PC-9 (cell line): ENCODE measurements at regions not wholly inside any gene's neighbourhood (a gene's known extent, or its start where the extent isn't known, plus 50 kb on each side); places are given as distances from the start of the nearest gene placed in this dataset.
"Not testable (repeated sequence)": the region's sequence is repeated elsewhere in the genome, so short reads cannot be mapped to it uniquely, and the experiment has no call there.

Source experiments
- BruUV-seq: library from RNA; stranded (reverse); fragments of 400-500 nt; replicated peaks from 2 replicates; lab custom pipeline; 2021; lab: Mats Ljungman, UMichigan
- CTCF ChIA-PET: fragments of 300-600 bp; sonication (Branson Sonifier 250); formaldehyde crosslinking; loops from one replicate; lab custom pipeline; 2022; ENCODE audit warnings: antibody characterized with exemption; lab: Charles Lee
- POLR2A ChIA-PET: fragments of 300-600 bp; sonication (Branson Sonifier 250); formaldehyde crosslinking; loops from one replicate; lab custom pipeline; 2022; ENCODE audit warnings: antibody characterized with exemption; ENCODE audit not compliant: unreplicated experiment; lab: Charles Lee
- DNase-seq, 2 experiments: peaks; one replicate each; pipeline versions ENCODE4 v3.0.0 to v3.0.0-alpha.2; 2015 to 2022; ENCODE audit warnings: mixed read lengths in 1 of 2
- H2AFZ ChIP-seq: fragments of 200-600 bp; sonication (generic); 2 replicates; pipeline ENCODE4 v1.8.1; 2017; ENCODE audit warnings: antibody characterized with exemption
- H3F3A ChIP-seq: fragments of 200-600 bp; sonication (generic); 2 replicates; pipeline ENCODE4 v1.8.1; 2017; ENCODE audit warnings: antibody characterized with exemption, mild to moderate bottlenecking, low read depth; ENCODE audit not compliant: insufficient read depth
- H3K27ac ChIP-seq: fragments of 200-600 bp; sonication (generic); 2 replicates; pipeline ENCODE4 v1.6.1; 2016; ENCODE audit warnings: mixed run types
- H3K27me3 ChIP-seq: fragments of 200-600 bp; sonication (generic); 2 replicates; pipeline ENCODE4 v1.6.1; 2016; ENCODE audit warnings: low read depth, mixed run types; ENCODE audit not compliant: insufficient read depth
- H3K36me3 ChIP-seq: fragments of 200-600 bp; sonication (generic); 2 replicates; pipeline ENCODE4 v1.6.1; 2016; ENCODE audit warnings: low read depth, mixed run types
- H3K4me1 ChIP-seq: fragments of 200-600 bp; sonication (generic); replicated peaks from 2 replicates; pipeline ENCODE4 v1.6.1; 2016; ENCODE audit warnings: mixed run types; ENCODE audit not compliant: insufficient read depth
- H3K4me2 ChIP-seq: fragments of 200-600 bp; sonication (generic); 2 replicates; pipeline ENCODE4 v1.6.1; 2017; ENCODE audit warnings: mixed run types
- H3K4me3 ChIP-seq: fragments of 200-600 bp; sonication (generic); 2 replicates; pipeline ENCODE4 v1.6.1; 2016; ENCODE audit warnings: mixed run types
- H3K79me2 ChIP-seq: fragments of 200-600 bp; sonication (generic); 2 replicates; pipeline ENCODE4 v1.6.1; 2017; ENCODE audit warnings: low read depth, mixed run types
- H3K9me2 ChIP-seq: fragments of 200-600 bp; sonication (generic); 2 replicates; pipeline ENCODE4 v1.8.1; 2017; ENCODE audit warnings: mild to moderate bottlenecking; ENCODE audit not compliant: insufficient read depth
- H3K9me3 ChIP-seq: fragments of 200-600 bp; sonication (generic); 2 replicates; pipeline ENCODE4 v1.8.1; 2016; ENCODE audit warnings: low read depth; ENCODE audit not compliant: insufficient read depth
- H4K20me1 ChIP-seq: fragments of 200-600 bp; sonication (generic); 2 replicates; pipeline ENCODE4 v1.8.1; 2017; ENCODE audit not compliant: insufficient read depth
- EZH2 ChIP-seq: fragments of 200-600 bp; sonication (generic); IDR thresholded peaks from 2 replicates; pipeline ENCODE4 v1.8.0; 2017; ENCODE audit warnings: antibody characterized with exemption, low read depth
- intact Hi-C: fragments of 100-400 bp; cut with micrococcal nuclease; formaldehyde crosslinking; loops from one replicate; pipeline ENCODE4 v1.10.0; 2022; ENCODE audit not compliant: unreplicated experiment
- TF ChIP-seq, protein P1 (sequence below): fragments of 200-600 bp; sonication (generic); conservative IDR thresholded peaks from 2 replicates; pipeline ENCODE4 v1.6.1; 2017; ENCODE audit warnings: mixed run types, antibody characterized with exemption, mild to moderate bottlenecking, moderate library complexity

DNA sequence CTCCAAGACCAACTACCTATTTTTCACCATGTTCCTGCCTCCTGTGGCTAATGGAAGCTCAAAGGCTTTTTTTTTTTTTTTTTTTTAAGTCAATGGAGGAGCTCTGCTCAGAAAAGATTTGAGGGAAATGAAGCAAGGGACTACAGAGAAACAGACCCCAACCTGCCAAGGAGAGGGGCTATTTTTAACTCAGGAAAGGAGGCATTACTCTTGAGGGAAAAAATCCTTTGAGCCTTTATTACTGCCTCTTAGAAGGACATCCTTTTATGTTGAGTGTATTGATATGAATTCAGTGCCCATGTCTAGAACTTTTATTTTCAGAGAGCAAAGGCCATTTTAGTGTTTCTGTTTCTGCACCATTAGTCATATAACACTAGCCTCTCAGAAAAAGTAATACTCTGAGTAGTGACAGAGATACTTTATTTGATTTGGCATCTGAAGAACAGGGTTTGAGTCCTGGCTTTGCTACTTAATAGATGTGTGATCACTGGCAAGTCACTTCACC lies 68.1 kb upstream of the PCDH8 start:
- Histone ChIP-seq H3K9me2 (no peaks in the 10 kb centered on the region), H3K9me3 (no peaks in the 10 kb centered on the region), H3K4me3 (no peak overlapping the region), H3K4me1 (no peaks in the 10 kb centered on the region), H3F3A (no peaks in the 10 kb centered on the region), H2AFZ (no peak overlapping the region), H3K79me2 (no peaks in the 10 kb centered on the region), H3K36me3 (no peaks in the 10 kb centered on the region), H4K20me1 (no peaks in the 10 kb centered on the region), H3K27ac (no peak overlapping the region), H3K4me2 (no peak overlapping the region), H3K27me3 (peaks cover 18% of the 10 kb centered on the region)
- BruUV-seq: no TSS peak
- ChIA-PET CTCF (no interaction called here), POLR2A (no interaction called here)
- intact Hi-C loops: no loop called here
- no peak for DNase-seq
- TF ChIP-seq, protein P1, sequence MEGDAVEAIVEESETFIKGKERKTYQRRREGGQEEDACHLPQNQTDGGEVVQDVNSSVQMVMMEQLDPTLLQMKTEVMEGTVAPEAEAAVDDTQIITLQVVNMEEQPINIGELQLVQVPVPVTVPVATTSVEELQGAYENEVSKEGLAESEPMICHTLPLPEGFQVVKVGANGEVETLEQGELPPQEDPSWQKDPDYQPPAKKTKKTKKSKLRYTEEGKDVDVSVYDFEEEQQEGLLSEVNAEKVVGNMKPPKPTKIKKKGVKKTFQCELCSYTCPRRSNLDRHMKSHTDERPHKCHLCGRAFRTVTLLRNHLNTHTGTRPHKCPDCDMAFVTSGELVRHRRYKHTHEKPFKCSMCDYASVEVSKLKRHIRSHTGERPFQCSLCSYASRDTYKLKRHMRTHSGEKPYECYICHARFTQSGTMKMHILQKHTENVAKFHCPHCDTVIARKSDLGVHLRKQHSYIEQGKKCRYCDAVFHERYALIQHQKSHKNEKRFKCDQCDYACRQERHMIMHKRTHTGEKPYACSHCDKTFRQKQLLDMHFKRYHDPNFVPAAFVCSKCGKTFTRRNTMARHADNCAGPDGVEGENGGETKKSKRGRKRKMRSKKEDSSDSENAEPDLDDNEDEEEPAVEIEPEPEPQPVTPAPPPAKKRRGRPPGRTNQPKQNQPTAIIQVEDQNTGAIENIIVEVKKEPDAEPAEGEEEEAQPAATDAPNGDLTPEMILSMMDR: no peak
- TF ChIP-seq EZH2: no peak

DNA sequence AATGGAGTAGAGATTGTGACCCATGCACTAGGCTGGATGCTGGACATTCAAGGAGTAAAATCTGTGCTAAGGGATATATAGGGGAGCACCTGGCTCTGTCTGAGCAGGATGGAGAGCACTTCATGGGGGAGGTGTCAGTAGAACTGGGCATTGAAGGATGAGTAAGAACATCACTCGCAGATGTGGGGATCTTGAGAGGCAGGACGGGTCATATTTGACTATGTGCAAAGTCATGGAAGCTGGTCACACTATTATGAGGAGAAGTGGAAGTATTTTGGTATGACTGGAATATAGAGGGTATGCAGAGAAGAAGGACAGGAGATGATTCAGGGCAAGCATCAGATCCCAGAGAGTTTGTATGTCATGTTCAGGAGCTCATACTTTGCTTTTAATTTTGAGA lies 62.9 kb upstream of the PCDH8 start:
- Histone ChIP-seq H3F3A (no peaks in the 10 kb centered on the region), H3K27me3 (peaks cover 65% of the 10 kb centered on the region), H3K4me1 (no peaks in the 10 kb centered on the region), H3K9me3 (no peaks in the 10 kb centered on the region), H3K79me2 (no peaks in the 10 kb centered on the region), H3K27ac (no peak overlapping the region), H3K4me3 (no peak overlapping the region), H3K4me2 (no peak overlapping the region), H3K36me3 (no peaks in the 10 kb centered on the region), H4K20me1 (no peaks in the 10 kb centered on the region), H3K9me2 (no peaks in the 10 kb centered on the region), H2AFZ (no peak overlapping the region)
- no peak for TF ChIP-seq EZH2
- TF ChIP-seq, protein P1: no peak
- CTCF ChIA-PET: no interaction called here
- POLR2A ChIA-PET: no interaction called here
- intact Hi-C loops: no loop called here
- no peak for DNase-seq
- no TSS peak for BruUV-seq

DNA sequence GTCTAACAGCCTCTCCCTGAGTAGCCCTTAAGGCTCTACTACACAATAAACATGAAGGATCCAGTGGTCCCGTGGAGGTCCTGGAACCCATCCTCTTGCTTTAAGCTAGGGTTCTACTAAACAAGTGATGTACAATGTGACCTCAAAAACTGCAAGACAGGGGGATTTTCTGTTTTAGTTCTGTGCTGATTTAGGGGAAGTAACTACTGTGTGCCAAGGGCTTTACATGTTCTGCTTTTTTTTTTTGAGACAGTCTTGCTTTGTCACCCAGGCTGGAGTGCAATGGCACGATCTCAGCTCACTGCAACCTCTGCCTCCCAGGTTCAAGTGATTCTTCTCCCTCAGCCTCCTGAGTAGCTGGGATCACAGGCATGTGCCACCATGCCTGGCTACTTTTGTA lies 61.9 kb upstream of the PCDH8 start:
- H3K9me3 ChIP-seq, H3K79me2 ChIP-seq, H3K4me3 ChIP-seq, H4K20me1 ChIP-seq, CTCF ChIA-PET, H3K4me2 ChIP-seq, intact Hi-C loops, H3F3A ChIP-seq, BruUV-seq, H2AFZ ChIP-seq, H3K36me3 ChIP-seq, POLR2A ChIA-PET, H3K9me2 ChIP-seq, DNase-seq, H3K27ac ChIP-seq, H3K4me1 ChIP-seq: not testable (repeated sequence)
- H3K27me3 ChIP-seq: peaks cover 76% of the 10 kb centered on the region
